Liver (tissue), 8 donors: ENCODE measurements at regions not wholly inside any gene's neighbourhood (a gene's known extent, or its start where the extent isn't known, plus 50 kb on each side); places are given as distances from the start of the nearest gene placed in this dataset.

Source experiments
- DNase-seq: peaks from one replicate; pipeline ENCODE4 v3.0.0-alpha.2; 2017; ENCODE audit warnings: low spot score
- H3K27ac ChIP-seq, 2 donors: one replicate each; pipeline ENCODE4 v1.7.0; 2013; ENCODE audit warnings: inconsistent platforms in 2 of 2, low read length in 2 of 2, control low read depth in 1 of 2, low read depth in 1 of 2, mild to moderate bottlenecking in 1 of 2
- H3K27me3 ChIP-seq, 4 donors: one replicate each; pipeline versions ENCODE4 v1.6.1 to v1.7.0; 2013; ENCODE audit warnings: low read length in 3 of 4, inconsistent platforms in 1 of 4, mild to moderate bottlenecking in 1 of 4, moderate library complexity in 1 of 4; ENCODE audit not compliant: control insufficient read depth in 4 of 4, insufficient read depth in 4 of 4
- H3K36me3 ChIP-seq, 4 donors: one replicate each; pipeline versions ENCODE4 v1.6.1 to v1.7.0; 2013; ENCODE audit warnings: low read length in 3 of 4, mild to moderate bottlenecking in 3 of 4, low read depth in 1 of 4, moderate library complexity in 1 of 4; ENCODE audit not compliant: control insufficient read depth in 4 of 4, insufficient read depth in 3 of 4
- H3K4me1 ChIP-seq, 4 donors: one replicate each; pipeline versions ENCODE4 v1.6.1 to v1.7.0; 2013; ENCODE audit warnings: low read length in 3 of 4, mild to moderate bottlenecking in 3 of 4, moderate library complexity in 1 of 4; ENCODE audit not compliant: control insufficient read depth in 4 of 4, insufficient read depth in 4 of 4
- H3K4me3 ChIP-seq, 3 donors: one replicate each; pipeline versions ENCODE4 v1.6.1 to v1.7.0; 2013; ENCODE audit warnings: low read length in 3 of 3, control low read depth in 1 of 3, low read depth in 1 of 3, mild to moderate bottlenecking in 1 of 3
- H3K9ac ChIP-seq, 2 donors: one replicate each; pipeline ENCODE4 v1.7.0; 2013; ENCODE audit warnings: low read length in 2 of 2, mild to moderate bottlenecking in 2 of 2, moderate library complexity in 2 of 2, control low read depth in 1 of 2, low read depth in 1 of 2
- H3K9me3 ChIP-seq, 4 donors: one replicate each; pipeline versions ENCODE4 v1.6.1 to v1.7.0; 2013; ENCODE audit warnings: low read length in 3 of 4; ENCODE audit not compliant: control insufficient read depth in 4 of 4
- CTCF ChIP-seq: fragments of 150-350 bp; IDR thresholded peaks from 2 replicates; pipeline ENCODE4 v1.5.1; 2017; ENCODE audit warnings: improper control_type of control experiment, low read depth, low read length; ENCODE audit not compliant: missing input control
- FOXA1 ChIP-seq: IDR thresholded peaks from 2 replicates; pipeline ENCODE4 v1.6.1; 2016; ENCODE audit warnings: antibody characterized with exemption
- FOXA2 ChIP-seq: IDR thresholded peaks from 2 replicates; pipeline ENCODE4 v1.6.1; 2016; ENCODE audit warnings: antibody characterized with exemption
- GABPA ChIP-seq, 2 donors: IDR thresholded peaks in 1 of 2; conservative IDR thresholded peaks in 1 of 2; 2 replicates each; pipeline ENCODE4 v1.6.1; 2016; ENCODE audit warnings: antibody characterized with exemption in 2 of 2, mild to moderate bottlenecking in 1 of 2, moderate library complexity in 1 of 2
- HNF4A ChIP-seq, 2 donors: conservative IDR thresholded peaks; 2 replicates each; pipeline ENCODE4 v1.6.1; 2016; ENCODE audit warnings: antibody characterized with exemption in 2 of 2, mild to moderate bottlenecking in 2 of 2
- HNF4G ChIP-seq: IDR thresholded peaks from 2 replicates; pipeline ENCODE4 v1.6.1; 2016; ENCODE audit warnings: antibody characterized with exemption
- JUND ChIP-seq, 2 donors: IDR thresholded peaks; 2 replicates each; pipeline ENCODE4 v1.6.1; 2016; ENCODE audit warnings: antibody characterized with exemption in 2 of 2
- NR2F2 ChIP-seq: IDR thresholded peaks from 2 replicates; pipeline ENCODE4 v1.6.1; 2016; ENCODE audit warnings: antibody characterized with exemption
- RXRA ChIP-seq, 2 donors: IDR thresholded peaks; 2 replicates each; pipeline ENCODE4 v1.6.1; 2017 to 2018; ENCODE audit warnings: antibody characterized with exemption in 2 of 2, mild to moderate bottlenecking in 1 of 2
- SP1 ChIP-seq: IDR thresholded peaks from 2 replicates; pipeline ENCODE4 v1.6.1; 2018; ENCODE audit warnings: antibody characterized with exemption, mild to moderate bottlenecking
- TAF1 ChIP-seq: conservative IDR thresholded peaks from 2 replicates; pipeline ENCODE4 v1.6.1; 2016; ENCODE audit warnings: antibody characterized with exemption, mild to moderate bottlenecking
- YY1 ChIP-seq: IDR thresholded peaks from 2 replicates; pipeline ENCODE4 v1.6.1; 2016; ENCODE audit warnings: antibody characterized with exemption, mild to moderate bottlenecking
- ZBTB33 ChIP-seq: IDR thresholded peaks from 2 replicates; pipeline ENCODE4 v1.6.1; 2016; ENCODE audit warnings: antibody characterized with exemption
- WGBS: extraction: QIAGEN DNeasy Blood & Tissue Kit; methylation state at CpG from one replicate; pipeline ENCODE4 v1.1.7; 2013; 5-methylcytosine and 5-hydroxymethylcytosine counted together
- TF ChIP-seq, protein P1 (sequence below): IDR thresholded peaks from 2 replicates; pipeline ENCODE4 v1.6.1; 2016; ENCODE audit warnings: antibody characterized with exemption
- TF ChIP-seq, protein P2 (sequence below): IDR thresholded peaks from 2 replicates; pipeline ENCODE4 v1.6.1; 2016; ENCODE audit warnings: antibody characterized with exemption
- TF ChIP-seq, protein P3 (sequence below): IDR thresholded peaks from 2 replicates; pipeline ENCODE4 v1.6.1; 2016; ENCODE audit warnings: antibody characterized with exemption, mild to moderate bottlenecking
- donor health status: healthy.
- donor health status: healthy.
- donor health status: healthy.
- donor health status: healthy.
- donor health status: healthy.

- H3K4me3 ChIP-seq = no peak overlapping the region
- TF ChIP-seq FOXA1 (no peak), SP1 (no peak), HNF4A (conservative IDR thresholded peaks at IDR 0.05) (no peak), JUND (IDR thresholded peaks at IDR 0.05) (no peak), RXRA (IDR thresholded peaks at IDR 0.05) (no peak), FOXA2 (no peak), GABPA (IDR thresholded peaks at IDR 0.05 in 1 of 2, conservative IDR thresholded peaks at IDR 0.05 in 1 of 2) (no peak), TAF1 (no peak), ZBTB33 (no peak), YY1 (no peak), HNF4G (no peak)
- TF ChIP-seq, protein P1, sequence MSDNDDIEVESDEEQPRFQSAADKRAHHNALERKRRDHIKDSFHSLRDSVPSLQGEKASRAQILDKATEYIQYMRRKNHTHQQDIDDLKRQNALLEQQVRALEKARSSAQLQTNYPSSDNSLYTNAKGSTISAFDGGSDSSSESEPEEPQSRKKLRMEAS = no peak
- TF ChIP-seq, protein P2, sequence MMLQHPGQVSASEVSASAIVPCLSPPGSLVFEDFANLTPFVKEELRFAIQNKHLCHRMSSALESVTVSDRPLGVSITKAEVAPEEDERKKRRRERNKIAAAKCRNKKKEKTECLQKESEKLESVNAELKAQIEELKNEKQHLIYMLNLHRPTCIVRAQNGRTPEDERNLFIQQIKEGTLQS = no peak
- TF ChIP-seq, protein P3, sequence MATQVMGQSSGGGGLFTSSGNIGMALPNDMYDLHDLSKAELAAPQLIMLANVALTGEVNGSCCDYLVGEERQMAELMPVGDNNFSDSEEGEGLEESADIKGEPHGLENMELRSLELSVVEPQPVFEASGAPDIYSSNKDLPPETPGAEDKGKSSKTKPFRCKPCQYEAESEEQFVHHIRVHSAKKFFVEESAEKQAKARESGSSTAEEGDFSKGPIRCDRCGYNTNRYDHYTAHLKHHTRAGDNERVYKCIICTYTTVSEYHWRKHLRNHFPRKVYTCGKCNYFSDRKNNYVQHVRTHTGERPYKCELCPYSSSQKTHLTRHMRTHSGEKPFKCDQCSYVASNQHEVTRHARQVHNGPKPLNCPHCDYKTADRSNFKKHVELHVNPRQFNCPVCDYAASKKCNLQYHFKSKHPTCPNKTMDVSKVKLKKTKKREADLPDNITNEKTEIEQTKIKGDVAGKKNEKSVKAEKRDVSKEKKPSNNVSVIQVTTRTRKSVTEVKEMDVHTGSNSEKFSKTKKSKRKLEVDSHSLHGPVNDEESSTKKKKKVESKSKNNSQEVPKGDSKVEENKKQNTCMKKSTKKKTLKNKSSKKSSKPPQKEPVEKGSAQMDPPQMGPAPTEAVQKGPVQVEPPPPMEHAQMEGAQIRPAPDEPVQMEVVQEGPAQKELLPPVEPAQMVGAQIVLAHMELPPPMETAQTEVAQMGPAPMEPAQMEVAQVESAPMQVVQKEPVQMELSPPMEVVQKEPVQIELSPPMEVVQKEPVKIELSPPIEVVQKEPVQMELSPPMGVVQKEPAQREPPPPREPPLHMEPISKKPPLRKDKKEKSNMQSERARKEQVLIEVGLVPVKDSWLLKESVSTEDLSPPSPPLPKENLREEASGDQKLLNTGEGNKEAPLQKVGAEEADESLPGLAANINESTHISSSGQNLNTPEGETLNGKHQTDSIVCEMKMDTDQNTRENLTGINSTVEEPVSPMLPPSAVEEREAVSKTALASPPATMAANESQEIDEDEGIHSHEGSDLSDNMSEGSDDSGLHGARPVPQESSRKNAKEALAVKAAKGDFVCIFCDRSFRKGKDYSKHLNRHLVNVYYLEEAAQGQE = no peak
- H3K27me3 ChIP-seq = no peaks in the 10 kb centered on the region
- no peaks in the 10 kb centered on the region for H3K36me3 ChIP-seq
- no peak overlapping the region for H3K9ac ChIP-seq
- H3K4me1 ChIP-seq = peaks cover 0 to 14% (median 10%) of the 10 kb centered on the region in 4 donors
- no peak for DNase-seq
- WGBS = 86% methylated on average over 5 of the region's 5 CpGs
- H3K9me3 ChIP-seq = no peaks in the 10 kb centered on the region
- no peak overlapping the region for H3K27ac ChIP-seq
These were observed 121.7 kb upstream of the MDM1 start for GRCh38 chr12:68453876-68454275.

GRCh38 chr12:68454892-68455291 lies 122.7 kb upstream of the MDM1 start:
- no peak overlapping the region for H3K9ac ChIP-seq
- DNase-seq = no peak
- no peaks in the 10 kb centered on the region for H3K9me3 ChIP-seq
- no peak overlapping the region for H3K4me3 ChIP-seq
- 53% methylated on average over 3 of the region's 3 CpGs for WGBS
- no peaks in the 10 kb centered on the region for H3K27me3 ChIP-seq
- peaks cover 0 to 14% (median 10%) of the 10 kb centered on the region in 4 donors for H3K4me1 ChIP-seq
- H3K36me3 ChIP-seq = no peaks in the 10 kb centered on the region
- TF ChIP-seq CTCF (no peak), FOXA1 (no peak), NR2F2 (no peak), TAF1 (no peak)
- H3K27ac ChIP-seq = no peak overlapping the region
